ENCODE measurements at regions not wholly inside any gene's neighbourhood (a gene's known extent, or its start where the extent isn't known, plus 50 kb on each side); places are given as distances from the start of the nearest gene placed in this dataset.

- Mint-ChIP-seq H3K4me1 (ENCODE audit: low read depth) (no peaks in the 10 kb centered on the region), H3K9me3 (peaks cover 8% of the 10 kb centered on the region), H3K4me3 (no peak overlapping the region), H3K36me3 (ENCODE audit: low read depth) (no peaks in the 10 kb centered on the region), H3K27me3 (no peaks in the 10 kb centered on the region), H3K27ac (no peak overlapping the region)
- DNase-seq (no peak), ATAC-seq (no peak)
- intact Hi-C loops (cut with micrococcal nuclease): no loop called here
- TF ChIP-seq, protein P1, sequence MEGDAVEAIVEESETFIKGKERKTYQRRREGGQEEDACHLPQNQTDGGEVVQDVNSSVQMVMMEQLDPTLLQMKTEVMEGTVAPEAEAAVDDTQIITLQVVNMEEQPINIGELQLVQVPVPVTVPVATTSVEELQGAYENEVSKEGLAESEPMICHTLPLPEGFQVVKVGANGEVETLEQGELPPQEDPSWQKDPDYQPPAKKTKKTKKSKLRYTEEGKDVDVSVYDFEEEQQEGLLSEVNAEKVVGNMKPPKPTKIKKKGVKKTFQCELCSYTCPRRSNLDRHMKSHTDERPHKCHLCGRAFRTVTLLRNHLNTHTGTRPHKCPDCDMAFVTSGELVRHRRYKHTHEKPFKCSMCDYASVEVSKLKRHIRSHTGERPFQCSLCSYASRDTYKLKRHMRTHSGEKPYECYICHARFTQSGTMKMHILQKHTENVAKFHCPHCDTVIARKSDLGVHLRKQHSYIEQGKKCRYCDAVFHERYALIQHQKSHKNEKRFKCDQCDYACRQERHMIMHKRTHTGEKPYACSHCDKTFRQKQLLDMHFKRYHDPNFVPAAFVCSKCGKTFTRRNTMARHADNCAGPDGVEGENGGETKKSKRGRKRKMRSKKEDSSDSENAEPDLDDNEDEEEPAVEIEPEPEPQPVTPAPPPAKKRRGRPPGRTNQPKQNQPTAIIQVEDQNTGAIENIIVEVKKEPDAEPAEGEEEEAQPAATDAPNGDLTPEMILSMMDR (IDR thresholded peaks at IDR 0.05): no peak
- ChIA-PET CTCF (no interaction called here), POLR2A (no interaction called here)
Measured at GRCh38 chr5:30725073-30725472, 468.4 kb upstream of the CDH6 start.

DNA sequence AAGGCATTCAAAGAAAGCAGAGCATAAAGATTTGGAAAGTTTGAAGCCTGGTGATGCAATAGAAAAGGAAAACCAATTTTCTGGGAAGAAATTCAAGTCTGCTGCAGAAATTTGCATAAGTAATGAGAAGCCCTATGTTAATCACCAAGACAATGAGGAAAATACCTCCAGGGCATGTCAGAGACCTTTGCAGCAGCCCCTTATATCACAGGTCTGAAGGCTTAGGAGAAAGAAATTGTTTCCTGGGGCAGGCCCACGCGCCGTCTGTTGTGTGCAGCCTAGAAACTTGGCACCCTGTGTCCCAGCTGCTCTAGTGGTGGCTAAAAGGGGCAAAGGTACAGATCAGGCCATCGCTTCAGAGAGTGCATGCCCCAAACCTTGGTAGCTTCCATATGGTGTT lies 495.3 kb upstream of the CDH6 start:
- Mint-ChIP-seq H3K4me1 (ENCODE audit: low read depth) (no peaks in the 10 kb centered on the region), H3K27ac (no peak overlapping the region), H3K36me3 (ENCODE audit: low read depth) (no peaks in the 10 kb centered on the region), H3K27me3 (no peaks in the 10 kb centered on the region), H3K4me3 (no peak overlapping the region), H3K9me3 (peaks cover 14% of the 10 kb centered on the region)
- DNase-seq (no peak), ATAC-seq (no peak)
- POLR2A ChIA-PET: no interaction called here
- CTCF ChIA-PET: no interaction called here
- intact Hi-C loops (cut with micrococcal nuclease): no loop called here
- TF ChIP-seq, protein P1 (IDR thresholded peaks at IDR 0.05): no peak

GRCh38 chr5:30693326-30693725 lies 500.2 kb upstream of the CDH6 start:
- DNase-seq (no peak), ATAC-seq (no peak)
- H3K9me3 Mint-ChIP-seq: peaks cover 10% of the 10 kb centered on the region
- TF ChIP-seq, protein P1 (IDR thresholded peaks at IDR 0.05): no peak
- intact Hi-C loops (cut with micrococcal nuclease): no loop called here
- H3K27me3 Mint-ChIP-seq: no peaks in the 10 kb centered on the region
- H3K27ac Mint-ChIP-seq: no peak overlapping the region
- H3K4me1 Mint-ChIP-seq (ENCODE audit: low read depth): no peaks in the 10 kb centered on the region
- no peak overlapping the region for H3K4me3 Mint-ChIP-seq
- CTCF ChIA-PET: no interaction called here
- H3K36me3 Mint-ChIP-seq (ENCODE audit: low read depth): no peaks in the 10 kb centered on the region
- POLR2A ChIA-PET: no interaction called here

DNA sequence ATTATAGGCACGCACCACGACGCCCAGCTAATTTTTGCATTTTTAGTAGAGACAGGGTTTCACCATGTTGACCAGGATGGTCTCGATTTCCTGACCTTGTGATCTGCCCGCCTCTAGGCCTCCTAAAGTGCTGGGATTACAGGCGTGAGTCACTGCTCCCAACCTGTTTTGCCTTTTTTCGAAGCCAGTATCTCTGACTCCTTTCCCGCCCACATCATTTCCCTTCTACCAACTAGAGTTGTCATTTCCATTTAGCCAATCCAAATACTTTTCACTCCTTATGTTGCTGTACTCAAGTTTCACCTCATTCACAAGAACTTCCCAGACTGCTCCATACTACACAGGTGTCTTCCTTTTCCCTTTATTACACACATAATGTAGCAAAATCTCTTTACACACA lies 502.6 kb upstream of the CDH6 start:
- Mint-ChIP-seq H3K27me3 (no peaks in the 10 kb centered on the region), H3K4me1 (ENCODE audit: low read depth) (no peaks in the 10 kb centered on the region), H3K9me3 (peaks cover 11% of the 10 kb centered on the region), H3K4me3 (no peak overlapping the region), H3K27ac (no peak overlapping the region), H3K36me3 (ENCODE audit: low read depth) (no peaks in the 10 kb centered on the region)
- ATAC-seq (no peak), DNase-seq (no peak)
- intact Hi-C loops (cut with micrococcal nuclease): no loop called here
- ChIA-PET CTCF (no interaction called here), POLR2A (interaction anchor here (0.6 kb wide), 1 partner anchor 307 kb away, joined by 3 read pairs; no protein-coding TSS in a partner anchor)
- TF ChIP-seq, protein P1 (IDR thresholded peaks at IDR 0.05): no peak

DNA sequence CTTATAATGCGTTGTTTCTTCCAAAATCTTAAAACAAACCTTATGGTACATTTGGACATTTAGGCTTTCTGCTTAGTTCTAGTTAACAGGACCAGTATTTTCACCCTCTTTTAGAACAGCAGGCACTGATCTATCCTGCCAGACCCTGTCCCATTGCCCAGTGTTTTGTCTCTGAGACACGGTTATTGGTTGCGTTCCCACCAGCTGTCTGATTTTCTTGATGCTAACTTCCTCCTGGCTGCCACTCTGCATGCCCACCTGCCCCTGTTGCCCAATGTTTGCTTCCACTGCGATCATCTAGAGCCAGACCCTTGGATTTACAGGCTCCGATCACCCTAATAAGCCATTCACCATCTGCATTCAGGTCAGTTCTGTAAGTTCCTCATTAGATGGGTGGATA lies 506.0 kb upstream of the CDH6 start:
- ATAC-seq: no peak
- peaks cover 11% of the 10 kb centered on the region for H3K9me3 Mint-ChIP-seq
- intact Hi-C loops (cut with micrococcal nuclease): no loop called here
- DNase-seq: no peak
- no peak overlapping the region for H3K4me3 Mint-ChIP-seq
- no peaks in the 10 kb centered on the region for H3K27me3 Mint-ChIP-seq
- POLR2A ChIA-PET: no interaction called here
- H3K36me3 Mint-ChIP-seq (ENCODE audit: low read depth): no peaks in the 10 kb centered on the region
- no peak overlapping the region for H3K27ac Mint-ChIP-seq
- TF ChIP-seq, protein P1 (IDR thresholded peaks at IDR 0.05): no peak
- CTCF ChIA-PET: no interaction called here
- H3K4me1 Mint-ChIP-seq (ENCODE audit: low read depth): no peaks in the 10 kb centered on the region
